Cardiac muscle cell (in vitro differentiated cells and primary cell): ENCODE measurements at regions not wholly inside any gene's neighbourhood (a gene's known extent, or its start where the extent isn't known, plus 50 kb on each side); places are given as distances from the start of the nearest gene placed in this dataset.

Experiments
- DNase-seq, 2 donors: peaks; one replicate each; pipeline versions ENCODE4 v3.0.0 to v3.0.0-alpha.2; 2010 to 2017; ENCODE audit warnings: low read depth in 1 of 2, low spot score in 1 of 2
- H3K27ac ChIP-seq: fragments of 200-600 bp; sonication (generic); 2 replicates; pipeline ENCODE4 v1.5.1; 2016
- H3K27me3 ChIP-seq: fragments of 200-600 bp; sonication (generic); 2 replicates; pipeline ENCODE4 v1.6.0; 2016; ENCODE audit warnings: control low read depth
- H3K36me3 ChIP-seq: fragments of 200-600 bp; sonication (generic); 2 replicates; pipeline ENCODE4 v1.5.1; 2016; ENCODE audit warnings: control low read depth
- H3K4me1 ChIP-seq: fragments of 200-600 bp; sonication (generic); 2 replicates; pipeline ENCODE4 v1.8.1; 2017; ENCODE audit warnings: low read depth, mild to moderate bottlenecking, mixed run types
- H3K4me3 ChIP-seq: fragments of 200-600 bp; sonication (generic); 2 replicates; pipeline ENCODE4 v1.5.1; 2016; ENCODE audit warnings: mild to moderate bottlenecking
- H3K9me3 ChIP-seq: fragments of 200-600 bp; sonication (generic); 2 replicates; pipeline ENCODE4 v1.5.1; 2017; ENCODE audit warnings: low read depth, mild to moderate bottlenecking, control low read depth
- CTCF ChIP-seq: IDR thresholded peaks from 2 replicates; pipeline ENCODE4 v1.5.1; 2012; ENCODE audit warnings: low read depth, mild to moderate bottlenecking, low read length

GRCh38 chr2:15804691-15805090 lies 135.7 kb upstream of the MYCN start:
- DNase-seq: no peak
- Histone ChIP-seq H3K9me3 (no peaks in the 10 kb centered on the region), H3K27me3 (no peaks in the 10 kb centered on the region), H3K36me3 (no peaks in the 10 kb centered on the region), H3K4me3 (no peak overlapping the region), H3K27ac (no peak overlapping the region), H3K4me1 (peaks cover 14% of the 10 kb centered on the region)
- no peak for TF ChIP-seq CTCF

GRCh38 chr2:15805206-15805605 lies 135.1 kb upstream of the MYCN start:
- peaks cover 18% of the 10 kb centered on the region for H3K4me1 ChIP-seq
- H3K9me3 ChIP-seq: no peaks in the 10 kb centered on the region
- TF ChIP-seq CTCF: no peak
- no peak overlapping the region for H3K27ac ChIP-seq
- H3K4me3 ChIP-seq: no peak overlapping the region
- no peaks in the 10 kb centered on the region for H3K36me3 ChIP-seq
- no peak for DNase-seq
- H3K27me3 ChIP-seq: no peaks in the 10 kb centered on the region

GRCh38 chr2:15805772-15806171 lies 134.6 kb upstream of the MYCN start:
- no peaks in the 10 kb centered on the region for H3K27me3 ChIP-seq
- no peak overlapping the region for H3K27ac ChIP-seq
- H3K4me3 ChIP-seq: no peak overlapping the region
- H3K4me1 ChIP-seq: peaks cover 23% of the 10 kb centered on the region
- H3K36me3 ChIP-seq: no peaks in the 10 kb centered on the region
- H3K9me3 ChIP-seq: no peaks in the 10 kb centered on the region
- no peak for DNase-seq
- no peak for TF ChIP-seq CTCF

- Histone ChIP-seq H3K36me3 (no peaks in the 10 kb centered on the region), H3K4me1 (peaks cover 29% of the 10 kb centered on the region), H3K27ac (no peak overlapping the region), H3K27me3 (no peaks in the 10 kb centered on the region), H3K9me3 (no peaks in the 10 kb centered on the region), H3K4me3 (no peak overlapping the region)
- no peak for DNase-seq
- no peak for TF ChIP-seq CTCF
These were observed 133.4 kb upstream of the MYCN start for GRCh38 chr2:15806801-15807417.

- Histone ChIP-seq H3K4me1 (peaks cover 29% of the 10 kb centered on the region), H3K9me3 (no peaks in the 10 kb centered on the region), H3K27ac (no peak overlapping the region), H3K36me3 (no peaks in the 10 kb centered on the region), H3K27me3 (no peaks in the 10 kb centered on the region), H3K4me3 (no peak overlapping the region)
- no peak for TF ChIP-seq CTCF
- no peak for DNase-seq
These were observed 132.7 kb upstream of the MYCN start for GRCh38 chr2:15807418-15808203.
